SK-N-SH treated with all-trans-retinoic acid at 6 μM for 48 hours (cell line): ENCODE measurements at regions not wholly inside any gene's neighbourhood (a gene's known extent, or its start where the extent isn't known, plus 50 kb on each side); places are given as distances from the start of the nearest gene placed in this dataset.

Source experiments
- PATZ1 ChIP-seq: fragments of 250-450 bp; sonication (Bioruptor Pico); IDR thresholded peaks from 2 replicates; pipeline ENCODE4 v1.8.0; 2020; ENCODE audit warnings: mild to moderate bottlenecking, moderate library complexity, borderline replicate concordance
- PPARA ChIP-seq: fragments of 250-450 bp; sonication (Bioruptor Pico); IDR thresholded peaks from 2 replicates; pipeline ENCODE4 v1.5.0; 2020; ENCODE audit warnings: mild to moderate bottlenecking, borderline replicate concordance
- ZFP3 ChIP-seq: fragments of 250-450 bp; sonication (Bioruptor Pico); IDR thresholded peaks from 2 replicates; pipeline ENCODE4 v1.5.0; 2020; ENCODE audit warnings: mild to moderate bottlenecking, moderate library complexity

GRCh38 chr11:69361048-69361447, 67.1 kb downstream of the MYEOV start:
- TF ChIP-seq PPARA (no peak), PATZ1 (CRISPR knock-in tag) (no peak), ZFP3 (no peak)
